Fibroblast of skin of scalp (primary cell): ENCODE measurements at regions not wholly inside any gene's neighbourhood (a gene's known extent, or its start where the extent isn't known, plus 50 kb on each side); places are given as distances from the start of the nearest gene placed in this dataset.
A peak's percentile ranks its signal among the peaks of the same experiment; 100 is the strongest.

Experiments
- DNase-seq: peaks from one replicate; pipeline ENCODE4 v3.0.0-alpha.2; 2013

GRCh38 chr3:182523836-182524235, 269.5 kb upstream of the ATP11B start:
- DNase-seq = no peak

- DNase-seq = no peak
Measured at GRCh38 chr3:182524711-182525401, 268.4 kb upstream of the ATP11B start.

- DNase-seq = no peak
Measured at GRCh38 chr3:182525766-182526374, 267.4 kb upstream of the ATP11B start.

GRCh38 chr3:182527745-182528144, 265.6 kb upstream of the ATP11B start:
- DNase-seq = peak; percentile 15

GRCh38 chr3:182530316-182530715, 263.0 kb upstream of the ATP11B start:
- no peak for DNase-seq

- DNase-seq = no peak
Measured at GRCh38 chr3:182533394-182533793, 259.9 kb upstream of the ATP11B start.

- no peak for DNase-seq
Measured at GRCh38 chr3:182544542-182544941, 248.8 kb upstream of the ATP11B start.

GRCh38 chr3:182562274-182562673, 231.0 kb upstream of the ATP11B start:
- DNase-seq = no peak

GRCh38 chr3:182565916-182566796, 227.1 kb upstream of the ATP11B start:
- DNase-seq = no peak

GRCh38 chr3:182567700-182568099, 225.6 kb upstream of the ATP11B start:
- peak; percentile 21 for DNase-seq

- DNase-seq = no peak
Measured at GRCh38 chr3:182568261-182568660, 225.0 kb upstream of the ATP11B start.

- no peak for DNase-seq
Measured at GRCh38 chr3:182568876-182569275, 224.4 kb upstream of the ATP11B start.

- no peak for DNase-seq
Measured at GRCh38 chr3:182570946-182571594, 222.2 kb upstream of the ATP11B start.

GRCh38 chr3:182575941-182576340, 217.4 kb upstream of the ATP11B start:
- DNase-seq = no peak

- no peak for DNase-seq
Measured at GRCh38 chr3:182583545-182583944, 209.8 kb upstream of the ATP11B start.

GRCh38 chr3:182585532-182586150, 207.7 kb upstream of the ATP11B start:
- DNase-seq = no peak

GRCh38 chr3:182592747-182593146, 200.6 kb upstream of the ATP11B start:
- no peak for DNase-seq

GRCh38 chr3:182596676-182597410, 196.5 kb upstream of the ATP11B start:
- DNase-seq = no peak

GRCh38 chr3:182597621-182598041, 195.7 kb upstream of the ATP11B start:
- DNase-seq = no peak

GRCh38 chr3:182601597-182601996, 191.7 kb upstream of the ATP11B start:
- DNase-seq = no peak

GRCh38 chr3:182603501-182603900, 189.8 kb upstream of the ATP11B start:
- no peak for DNase-seq
